GM12891 (cell line): ENCODE measurements at regions not wholly inside any gene's neighbourhood (a gene's known extent, or its start where the extent isn't known, plus 50 kb on each side); places are given as distances from the start of the nearest gene placed in this dataset.
A peak's percentile ranks its signal among the peaks of the same experiment; 100 is the strongest.
"Not testable (repeated sequence)": the region's sequence is repeated elsewhere in the genome, so short reads cannot be mapped to it uniquely, and the experiment has no call there.

Source experiments
- DNase-seq: peaks from one replicate; pipeline ENCODE4 v3.0.0; 2011; ENCODE audit warnings: low spot score; ENCODE audit not compliant: insufficient read length
- FAIRE-seq: peaks from 2 replicates; lab custom pipeline; 2011; peaks lifted over from hg19 to GRCh38; lab: Jason Lieb, UNC
- PAX5 ChIP-seq: IDR thresholded peaks from 2 replicates; pipeline ENCODE4 v1.6.1; 2011; ENCODE audit warnings: low read length, moderate library complexity, mild to moderate bottlenecking; ENCODE audit not compliant: insufficient read depth, severe bottlenecking
- POLR2A ChIP-seq: IDR thresholded peaks from 2 replicates; pipeline ENCODE4 v1.6.1; 2011; ENCODE audit warnings: low read depth, low read length, control low read depth
- POLR2AphosphoS5 ChIP-seq: IDR thresholded peaks from 2 replicates; pipeline ENCODE4 v1.6.1; 2011; ENCODE audit warnings: low read depth, low read length, control low read depth
- POU2F2 ChIP-seq: IDR thresholded peaks from 2 replicates; pipeline ENCODE4 v1.6.1; 2011; ENCODE audit warnings: low read depth, mild to moderate bottlenecking, control low read depth, low read length, moderate library complexity
- SPI1 ChIP-seq: IDR thresholded peaks from 2 replicates; pipeline ENCODE4 v1.6.1; 2011; ENCODE audit warnings: low read depth, low read length, control low read depth
- TAF1 ChIP-seq: IDR thresholded peaks from 2 replicates; pipeline ENCODE4 v1.6.1; 2011; ENCODE audit warnings: low read depth, low read length, control low read depth

GRCh38 chr2:83879127-83879526 is 580.0 kb downstream of the SUCLG1 start:
- DNase-seq (no peak), FAIRE-seq (no peak)
- no peak for TF ChIP-seq POLR2A
- no peak for TF ChIP-seq POU2F2
- TF ChIP-seq POLR2AphosphoS5: no peak
- no peak for TF ChIP-seq TAF1
- TF ChIP-seq SPI1: no peak
- no peak for TF ChIP-seq PAX5

GRCh38 chr2:83877261-83877660 is 581.8 kb downstream of the SUCLG1 start:
- DNase-seq, FAIRE-seq: not testable (repeated sequence)

- DNase-seq (no peak), FAIRE-seq (no peak)
- TF ChIP-seq POLR2AphosphoS5 (no peak), PAX5 (no peak), SPI1 (no peak), TAF1 (no peak), POU2F2 (no peak), POLR2A (no peak)
Measured at GRCh38 chr2:83874712-83875430, 584.2 kb downstream of the SUCLG1 start.

GRCh38 chr2:83874066-83874465 is 585.0 kb downstream of the SUCLG1 start:
- FAIRE-seq: no peak
- DNase-seq: no peak
- TF ChIP-seq POLR2A (no peak), SPI1 (no peak), POLR2AphosphoS5 (no peak), PAX5 (no peak), TAF1 (no peak), POU2F2 (no peak)

GRCh38 chr2:83873110-83873509 is 586.0 kb downstream of the SUCLG1 start:
- no peak for DNase-seq
- FAIRE-seq: no peak
- TF ChIP-seq POLR2AphosphoS5 (no peak), POU2F2 (no peak)

GRCh38 chr2:83866211-83866610 is 592.9 kb downstream of the SUCLG1 start:
- no peak for FAIRE-seq
- TF ChIP-seq SPI1 (no peak), POLR2AphosphoS5 (no peak), TAF1 (no peak), POU2F2 (no peak), PAX5 (no peak), POLR2A (no peak)
- DNase-seq: no peak

GRCh38 chr2:83862600-83862999 is 596.5 kb downstream of the SUCLG1 start:
- DNase-seq: no peak
- TF ChIP-seq TAF1 (no peak), SPI1 (peak; percentile 48)

GRCh38 chr2:83860320-83860719 is 598.8 kb downstream of the SUCLG1 start:
- TF ChIP-seq POLR2A (no peak), TAF1 (no peak), PAX5 (no peak), POLR2AphosphoS5 (no peak), POU2F2 (no peak), SPI1 (no peak)
- no peak for FAIRE-seq
- DNase-seq: no peak

More at GRCh38 chr2:83862600-83862999, 596.5 kb downstream of the SUCLG1 start:
- no peak for FAIRE-seq

- no peak for TF ChIP-seq POLR2A
- TF ChIP-seq POLR2AphosphoS5: no peak
- no peak for TF ChIP-seq TAF1
- TF ChIP-seq SPI1: no peak
- DNase-seq: no peak
- no peak for FAIRE-seq
Measured at GRCh38 chr2:83859553-83859952, 599.5 kb downstream of the SUCLG1 start.

GRCh38 chr2:83851066-83851465 is 608.0 kb downstream of the SUCLG1 start:
- no peak for TF ChIP-seq TAF1
- no peak for TF ChIP-seq SPI1
- no peak for TF ChIP-seq POU2F2
- no peak for TF ChIP-seq POLR2AphosphoS5
- no peak for TF ChIP-seq PAX5
- TF ChIP-seq POLR2A: no peak
- FAIRE-seq (no peak), DNase-seq (no peak)

- DNase-seq: no peak
- FAIRE-seq: no peak
- TF ChIP-seq SPI1: no peak
- TF ChIP-seq PAX5: no peak
Measured at GRCh38 chr2:83850071-83850725, 608.9 kb downstream of the SUCLG1 start.

GRCh38 chr2:83844490-83844889 is 614.6 kb downstream of the SUCLG1 start:
- no peak for FAIRE-seq
- no peak for DNase-seq
- TF ChIP-seq POLR2AphosphoS5 (no peak), POU2F2 (no peak), SPI1 (no peak), POLR2A (no peak)
